Dendritic cell treated with granulocyte-macrophage colony-stimulating factor and Interleukin-4, amounts not matched to agents 40 ng/mL and 50 ng/mL, for 4 days (primary cell): ENCODE measurements at regions not wholly inside any gene's neighbourhood (a gene's known extent, or its start where the extent isn't known, plus 50 kb on each side); places are given as distances from the start of the nearest gene placed in this dataset.
"Not testable (repeated sequence)": the region's sequence is repeated elsewhere in the genome, so short reads cannot be mapped to it uniquely, and the experiment has no call there.

Source experiments
- H3K27ac Mint-ChIP-seq: one replicate; pipeline ENCODE4 v1.8.0; 2022; ENCODE audit warnings: mild to moderate bottlenecking, mixed read lengths
- H3K27me3 Mint-ChIP-seq: one replicate; pipeline ENCODE4 v1.8.0; 2022; ENCODE audit warnings: mild to moderate bottlenecking, mixed read lengths
- H3K36me3 Mint-ChIP-seq: one replicate; pipeline ENCODE4 v1.8.0; 2022; ENCODE audit warnings: low read depth, mixed read lengths
- H3K4me1 Mint-ChIP-seq: one replicate; pipeline ENCODE4 v1.8.0; 2022; ENCODE audit warnings: low read depth, mixed read lengths
- H3K4me3 Mint-ChIP-seq: one replicate; pipeline ENCODE4 v1.8.0; 2022; ENCODE audit warnings: mild to moderate bottlenecking, moderate library complexity, mixed read lengths
- H3K9me3 Mint-ChIP-seq: one replicate; pipeline ENCODE4 v1.8.0; 2022; ENCODE audit warnings: mixed read lengths
- intact Hi-C: fragments of 100-400 bp; cut with micrococcal nuclease; formaldehyde crosslinking; loops from one replicate; pipeline ENCODE4 v1.15.0; 2022

- Mint-ChIP-seq H3K27me3 (no peaks in the 10 kb centered on the region), H3K4me3 (no peak overlapping the region), H3K36me3 (no peaks in the 10 kb centered on the region), H3K4me1 (no peaks in the 10 kb centered on the region), H3K27ac (no peak overlapping the region), H3K9me3 (peaks cover 38% of the 10 kb centered on the region)
- intact Hi-C loops = no loop called here
Observed at GRCh38 chr15:56568466-56569167, 103.7 kb upstream of the MNS1 start.

- H3K4me3 Mint-ChIP-seq = no peak overlapping the region
- H3K36me3 Mint-ChIP-seq = no peaks in the 10 kb centered on the region
- no peaks in the 10 kb centered on the region for H3K4me1 Mint-ChIP-seq
- H3K27ac Mint-ChIP-seq = no peak overlapping the region
- no peaks in the 10 kb centered on the region for H3K27me3 Mint-ChIP-seq
- intact Hi-C loops = no loop called here
- H3K9me3 Mint-ChIP-seq = peaks cover 47% of the 10 kb centered on the region
Observed at GRCh38 chr15:56557415-56557814, 92.5 kb upstream of the MNS1 start.

GRCh38 chr15:56553486-56553885, 88.5 kb upstream of the MNS1 start:
- no peak overlapping the region for H3K4me3 Mint-ChIP-seq
- no peaks in the 10 kb centered on the region for H3K36me3 Mint-ChIP-seq
- no peaks in the 10 kb centered on the region for H3K4me1 Mint-ChIP-seq
- H3K9me3 Mint-ChIP-seq = peaks cover 26% of the 10 kb centered on the region
- intact Hi-C loops = no loop called here
- H3K27me3 Mint-ChIP-seq = no peaks in the 10 kb centered on the region
- no peak overlapping the region for H3K27ac Mint-ChIP-seq

GRCh38 chr15:56552659-56553058, 87.7 kb upstream of the MNS1 start:
- H3K4me3 Mint-ChIP-seq = no peak overlapping the region
- peaks cover 17% of the 10 kb centered on the region for H3K9me3 Mint-ChIP-seq
- H3K4me1 Mint-ChIP-seq = no peaks in the 10 kb centered on the region
- H3K36me3 Mint-ChIP-seq = no peaks in the 10 kb centered on the region
- H3K27ac Mint-ChIP-seq = no peak overlapping the region
- intact Hi-C loops = no loop called here
- no peaks in the 10 kb centered on the region for H3K27me3 Mint-ChIP-seq

- H3K36me3 Mint-ChIP-seq, intact Hi-C loops, H3K4me3 Mint-ChIP-seq, H3K27ac Mint-ChIP-seq, H3K27me3 Mint-ChIP-seq, H3K4me1 Mint-ChIP-seq: not testable (repeated sequence)
- peaks cover 34% of the 10 kb centered on the region for H3K9me3 Mint-ChIP-seq
Observed at GRCh38 chr15:56540570-56540969, 75.6 kb upstream of the MNS1 start.

- H3K27ac Mint-ChIP-seq, H3K27me3 Mint-ChIP-seq, H3K4me3 Mint-ChIP-seq, H3K36me3 Mint-ChIP-seq, intact Hi-C loops, H3K4me1 Mint-ChIP-seq: not testable (repeated sequence)
- H3K9me3 Mint-ChIP-seq = peaks cover 33% of the 10 kb centered on the region
Observed at GRCh38 chr15:56540157-56540556, 75.2 kb upstream of the MNS1 start.

GRCh38 chr15:56538901-56539545, 74.1 kb upstream of the MNS1 start:
- H3K36me3 Mint-ChIP-seq = no peaks in the 10 kb centered on the region
- no peaks in the 10 kb centered on the region for H3K4me1 Mint-ChIP-seq
- intact Hi-C loops = no loop called here
- H3K27ac Mint-ChIP-seq = no peak overlapping the region
- H3K4me3 Mint-ChIP-seq = no peak overlapping the region
- no peaks in the 10 kb centered on the region for H3K27me3 Mint-ChIP-seq
- peaks cover 22% of the 10 kb centered on the region for H3K9me3 Mint-ChIP-seq

- no peaks in the 10 kb centered on the region for H3K4me1 Mint-ChIP-seq
- intact Hi-C loops = no loop called here
- no peaks in the 10 kb centered on the region for H3K36me3 Mint-ChIP-seq
- H3K27ac Mint-ChIP-seq = no peak overlapping the region
- peaks cover 15% of the 10 kb centered on the region for H3K9me3 Mint-ChIP-seq
- H3K4me3 Mint-ChIP-seq = no peak overlapping the region
- H3K27me3 Mint-ChIP-seq = no peaks in the 10 kb centered on the region
Observed at GRCh38 chr15:56537881-56538280, 72.9 kb upstream of the MNS1 start.

GRCh38 chr15:56534728-56535127, 69.8 kb upstream of the MNS1 start:
- Mint-ChIP-seq H3K27ac (no peak overlapping the region), H3K4me3 (no peak overlapping the region), H3K36me3 (no peaks in the 10 kb centered on the region), H3K27me3 (no peaks in the 10 kb centered on the region), H3K4me1 (no peaks in the 10 kb centered on the region), H3K9me3 (peaks cover 1% of the 10 kb centered on the region)
- intact Hi-C loops = no loop called here

- intact Hi-C loops = no loop called here
Observed at GRCh38 chr15:56533731-56534403, 68.9 kb upstream of the MNS1 start.

GRCh38 chr15:56532721-56533460, 68.0 kb upstream of the MNS1 start:
- no peak overlapping the region for H3K4me3 Mint-ChIP-seq
- no peaks in the 10 kb centered on the region for H3K27me3 Mint-ChIP-seq
- intact Hi-C loops = no loop called here
- H3K27ac Mint-ChIP-seq = no peak overlapping the region
- no peaks in the 10 kb centered on the region for H3K4me1 Mint-ChIP-seq
- H3K36me3 Mint-ChIP-seq = no peaks in the 10 kb centered on the region
- no peaks in the 10 kb centered on the region for H3K9me3 Mint-ChIP-seq

More at GRCh38 chr15:56533731-56534403, 68.9 kb upstream of the MNS1 start:
- no peaks in the 10 kb centered on the region for H3K4me1 Mint-ChIP-seq
- no peaks in the 10 kb centered on the region for H3K36me3 Mint-ChIP-seq
- H3K27ac Mint-ChIP-seq = no peak overlapping the region
- H3K27me3 Mint-ChIP-seq = no peaks in the 10 kb centered on the region
- no peaks in the 10 kb centered on the region for H3K9me3 Mint-ChIP-seq
- H3K4me3 Mint-ChIP-seq = no peak overlapping the region

- Mint-ChIP-seq H3K9me3 (no peaks in the 10 kb centered on the region), H3K27me3 (no peaks in the 10 kb centered on the region), H3K36me3 (no peaks in the 10 kb centered on the region), H3K4me1 (no peaks in the 10 kb centered on the region), H3K27ac (no peak overlapping the region), H3K4me3 (no peak overlapping the region)
- intact Hi-C loops = no loop called here
Observed at GRCh38 chr15:56530157-56530556, 65.2 kb upstream of the MNS1 start.

GRCh38 chr15:56528136-56528535, 63.2 kb upstream of the MNS1 start:
- H3K27me3 Mint-ChIP-seq = no peaks in the 10 kb centered on the region
- no peaks in the 10 kb centered on the region for H3K36me3 Mint-ChIP-seq
- no peaks in the 10 kb centered on the region for H3K9me3 Mint-ChIP-seq
- H3K4me1 Mint-ChIP-seq = no peaks in the 10 kb centered on the region
- intact Hi-C loops = no loop called here
- H3K4me3 Mint-ChIP-seq = no peak overlapping the region
- no peak overlapping the region for H3K27ac Mint-ChIP-seq

- Mint-ChIP-seq H3K9me3 (peaks cover 3% of the 10 kb centered on the region), H3K4me3 (no peak overlapping the region), H3K27ac (no peak overlapping the region), H3K36me3 (no peaks in the 10 kb centered on the region), H3K4me1 (no peaks in the 10 kb centered on the region), H3K27me3 (no peaks in the 10 kb centered on the region)
- intact Hi-C loops = no loop called here
Observed at GRCh38 chr15:56524915-56525314, 60.0 kb upstream of the MNS1 start.
